ENCODE measurements at regions not wholly inside any gene's neighbourhood (a gene's known extent, or its start where the extent isn't known, plus 50 kb on each side); places are given as distances from the start of the nearest gene placed in this dataset.

DNA sequence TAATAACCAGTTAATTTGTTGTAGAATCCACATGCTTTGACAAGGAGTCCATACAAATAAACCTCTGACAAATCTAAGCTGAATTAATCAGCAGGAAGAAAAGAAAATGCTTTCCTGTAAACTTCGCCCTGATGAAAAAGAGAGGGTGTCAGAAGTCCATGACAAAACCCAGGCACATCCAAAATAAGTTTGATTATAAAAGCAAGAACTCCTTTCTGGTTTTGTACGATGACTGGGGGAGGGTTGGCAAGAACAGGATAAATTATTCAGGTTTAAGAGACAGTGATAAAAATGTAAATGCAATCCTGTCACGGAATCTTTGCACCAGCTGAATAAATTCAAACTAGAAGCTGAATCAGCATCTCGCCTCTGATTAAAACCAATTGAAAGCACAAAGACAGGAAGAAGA is 469.2 kb upstream of the TNP1 start:
- TF ChIP-seq, protein P1, sequence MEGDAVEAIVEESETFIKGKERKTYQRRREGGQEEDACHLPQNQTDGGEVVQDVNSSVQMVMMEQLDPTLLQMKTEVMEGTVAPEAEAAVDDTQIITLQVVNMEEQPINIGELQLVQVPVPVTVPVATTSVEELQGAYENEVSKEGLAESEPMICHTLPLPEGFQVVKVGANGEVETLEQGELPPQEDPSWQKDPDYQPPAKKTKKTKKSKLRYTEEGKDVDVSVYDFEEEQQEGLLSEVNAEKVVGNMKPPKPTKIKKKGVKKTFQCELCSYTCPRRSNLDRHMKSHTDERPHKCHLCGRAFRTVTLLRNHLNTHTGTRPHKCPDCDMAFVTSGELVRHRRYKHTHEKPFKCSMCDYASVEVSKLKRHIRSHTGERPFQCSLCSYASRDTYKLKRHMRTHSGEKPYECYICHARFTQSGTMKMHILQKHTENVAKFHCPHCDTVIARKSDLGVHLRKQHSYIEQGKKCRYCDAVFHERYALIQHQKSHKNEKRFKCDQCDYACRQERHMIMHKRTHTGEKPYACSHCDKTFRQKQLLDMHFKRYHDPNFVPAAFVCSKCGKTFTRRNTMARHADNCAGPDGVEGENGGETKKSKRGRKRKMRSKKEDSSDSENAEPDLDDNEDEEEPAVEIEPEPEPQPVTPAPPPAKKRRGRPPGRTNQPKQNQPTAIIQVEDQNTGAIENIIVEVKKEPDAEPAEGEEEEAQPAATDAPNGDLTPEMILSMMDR (IDR thresholded peaks at IDR 0.05): no peak
- TF ChIP-seq, protein P2, sequence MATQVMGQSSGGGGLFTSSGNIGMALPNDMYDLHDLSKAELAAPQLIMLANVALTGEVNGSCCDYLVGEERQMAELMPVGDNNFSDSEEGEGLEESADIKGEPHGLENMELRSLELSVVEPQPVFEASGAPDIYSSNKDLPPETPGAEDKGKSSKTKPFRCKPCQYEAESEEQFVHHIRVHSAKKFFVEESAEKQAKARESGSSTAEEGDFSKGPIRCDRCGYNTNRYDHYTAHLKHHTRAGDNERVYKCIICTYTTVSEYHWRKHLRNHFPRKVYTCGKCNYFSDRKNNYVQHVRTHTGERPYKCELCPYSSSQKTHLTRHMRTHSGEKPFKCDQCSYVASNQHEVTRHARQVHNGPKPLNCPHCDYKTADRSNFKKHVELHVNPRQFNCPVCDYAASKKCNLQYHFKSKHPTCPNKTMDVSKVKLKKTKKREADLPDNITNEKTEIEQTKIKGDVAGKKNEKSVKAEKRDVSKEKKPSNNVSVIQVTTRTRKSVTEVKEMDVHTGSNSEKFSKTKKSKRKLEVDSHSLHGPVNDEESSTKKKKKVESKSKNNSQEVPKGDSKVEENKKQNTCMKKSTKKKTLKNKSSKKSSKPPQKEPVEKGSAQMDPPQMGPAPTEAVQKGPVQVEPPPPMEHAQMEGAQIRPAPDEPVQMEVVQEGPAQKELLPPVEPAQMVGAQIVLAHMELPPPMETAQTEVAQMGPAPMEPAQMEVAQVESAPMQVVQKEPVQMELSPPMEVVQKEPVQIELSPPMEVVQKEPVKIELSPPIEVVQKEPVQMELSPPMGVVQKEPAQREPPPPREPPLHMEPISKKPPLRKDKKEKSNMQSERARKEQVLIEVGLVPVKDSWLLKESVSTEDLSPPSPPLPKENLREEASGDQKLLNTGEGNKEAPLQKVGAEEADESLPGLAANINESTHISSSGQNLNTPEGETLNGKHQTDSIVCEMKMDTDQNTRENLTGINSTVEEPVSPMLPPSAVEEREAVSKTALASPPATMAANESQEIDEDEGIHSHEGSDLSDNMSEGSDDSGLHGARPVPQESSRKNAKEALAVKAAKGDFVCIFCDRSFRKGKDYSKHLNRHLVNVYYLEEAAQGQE (IDR thresholded peaks at IDR 0.05; ENCODE audit: low read depth, low read length): no peak
- TF ChIP-seq, protein P3, sequence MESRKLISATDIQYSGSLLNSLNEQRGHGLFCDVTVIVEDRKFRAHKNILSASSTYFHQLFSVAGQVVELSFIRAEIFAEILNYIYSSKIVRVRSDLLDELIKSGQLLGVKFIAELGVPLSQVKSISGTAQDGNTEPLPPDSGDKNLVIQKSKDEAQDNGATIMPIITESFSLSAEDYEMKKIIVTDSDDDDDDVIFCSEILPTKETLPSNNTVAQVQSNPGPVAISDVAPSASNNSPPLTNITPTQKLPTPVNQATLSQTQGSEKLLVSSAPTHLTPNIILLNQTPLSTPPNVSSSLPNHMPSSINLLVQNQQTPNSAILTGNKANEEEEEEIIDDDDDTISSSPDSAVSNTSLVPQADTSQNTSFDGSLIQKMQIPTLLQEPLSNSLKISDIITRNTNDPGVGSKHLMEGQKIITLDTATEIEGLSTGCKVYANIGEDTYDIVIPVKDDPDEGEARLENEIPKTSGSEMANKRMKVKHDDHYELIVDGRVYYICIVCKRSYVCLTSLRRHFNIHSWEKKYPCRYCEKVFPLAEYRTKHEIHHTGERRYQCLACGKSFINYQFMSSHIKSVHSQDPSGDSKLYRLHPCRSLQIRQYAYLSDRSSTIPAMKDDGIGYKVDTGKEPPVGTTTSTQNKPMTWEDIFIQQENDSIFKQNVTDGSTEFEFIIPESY (IDR thresholded peaks at IDR 0.05; ENCODE audit: borderline replicate concordance, low read depth): no peak
- TF ChIP-seq FOXM1 (IDR thresholded peaks at IDR 0.05; ENCODE audit: low read depth) (no peak), SIN3A (IDR thresholded peaks at IDR 0.05; ENCODE audit: borderline replicate concordance, low read depth, low read length) (no peak), RFX5 (IDR thresholded peaks at IDR 0.05; ENCODE audit: low read length) (no peak), YY1 (IDR thresholded peaks at IDR 0.05; ENCODE audit: low read depth) (no peak), GATA2 (CRISPR knock-in tag; IDR thresholded peaks at IDR 0.05) (no peak), POLR2AphosphoS5 (IDR thresholded peaks at IDR 0.05; ENCODE audit: low read depth, low read length) (no peak)
- TF ChIP-seq, protein P4, sequence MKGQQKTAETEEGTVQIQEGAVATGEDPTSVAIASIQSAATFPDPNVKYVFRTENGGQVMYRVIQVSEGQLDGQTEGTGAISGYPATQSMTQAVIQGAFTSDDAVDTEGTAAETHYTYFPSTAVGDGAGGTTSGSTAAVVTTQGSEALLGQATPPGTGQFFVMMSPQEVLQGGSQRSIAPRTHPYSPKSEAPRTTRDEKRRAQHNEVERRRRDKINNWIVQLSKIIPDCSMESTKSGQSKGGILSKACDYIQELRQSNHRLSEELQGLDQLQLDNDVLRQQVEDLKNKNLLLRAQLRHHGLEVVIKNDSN (IDR thresholded peaks at IDR 0.05; ENCODE audit: borderline replicate concordance, low read depth): no peak
